Tongue (tissue), 1 donor: ENCODE measurements at regions not wholly inside any gene's neighbourhood (a gene's known extent, or its start where the extent isn't known, plus 50 kb on each side); places are given as distances from the start of the nearest gene placed in this dataset.
"Not testable (repeated sequence)": the region's sequence is repeated elsewhere in the genome, so short reads cannot be mapped to it uniquely, and the experiment has no call there.

ENCODE experiments used
- DNase-seq: peaks from one replicate; pipeline ENCODE4 v3.0.0-alpha.2; 2015

DNA sequence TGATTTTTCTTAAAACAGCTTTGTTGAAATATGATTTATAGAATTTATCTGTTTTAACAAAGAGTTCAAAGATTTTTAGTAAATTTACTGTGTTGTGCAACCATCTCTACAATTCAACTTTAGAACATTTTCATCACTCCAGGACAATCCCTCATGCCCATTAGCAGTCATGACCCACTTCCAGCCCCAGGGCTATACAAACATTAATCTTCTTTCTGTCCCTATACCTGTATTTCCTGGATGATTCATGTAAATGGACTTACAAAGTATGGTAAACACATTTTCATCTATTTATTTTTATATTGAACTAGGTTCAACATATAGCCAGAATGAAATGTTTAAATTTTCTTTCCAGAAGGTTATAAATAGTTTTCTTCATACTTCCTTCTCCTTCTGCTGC, 127.8 kb upstream of the CCDC180 start:
- DNase-seq, result no peak

- DNase-seq, result peak; percentile 96
Measured at GRCh38 chr9:97176206-97176605, 131.3 kb upstream of the CCDC180 start.

- DNase-seq, result not testable (repeated sequence)
Measured at GRCh38 chr9:97168174-97168573, 129.2 kb upstream of the CTSV start.

GRCh38 chr9:97166496-97167138, 127.7 kb upstream of the CTSV start:
- not testable (repeated sequence) for DNase-seq

DNA sequence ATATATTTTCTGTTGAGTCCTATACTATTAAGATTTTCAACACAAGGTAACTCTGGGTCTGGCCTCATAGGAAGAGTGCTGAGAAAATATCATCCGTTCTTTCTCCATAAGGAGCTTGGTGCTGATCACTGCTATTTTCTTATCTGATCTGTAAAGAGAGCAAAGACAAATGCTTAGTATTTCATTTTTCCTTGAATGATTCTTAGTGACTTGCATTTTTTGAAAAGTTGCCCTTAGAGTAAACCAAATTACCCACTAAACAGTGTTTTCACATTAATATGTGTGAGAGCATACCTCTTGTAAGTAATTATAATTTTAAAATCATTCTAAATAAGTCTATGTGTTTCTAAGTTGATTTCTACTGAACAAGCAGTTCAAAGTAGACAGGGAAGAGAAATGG, 121.3 kb upstream of the CTSV start:
- no peak for DNase-seq

- DNase-seq, result not testable (repeated sequence)
Measured at GRCh38 chr9:97158722-97159121, 119.8 kb upstream of the CTSV start.

DNA sequence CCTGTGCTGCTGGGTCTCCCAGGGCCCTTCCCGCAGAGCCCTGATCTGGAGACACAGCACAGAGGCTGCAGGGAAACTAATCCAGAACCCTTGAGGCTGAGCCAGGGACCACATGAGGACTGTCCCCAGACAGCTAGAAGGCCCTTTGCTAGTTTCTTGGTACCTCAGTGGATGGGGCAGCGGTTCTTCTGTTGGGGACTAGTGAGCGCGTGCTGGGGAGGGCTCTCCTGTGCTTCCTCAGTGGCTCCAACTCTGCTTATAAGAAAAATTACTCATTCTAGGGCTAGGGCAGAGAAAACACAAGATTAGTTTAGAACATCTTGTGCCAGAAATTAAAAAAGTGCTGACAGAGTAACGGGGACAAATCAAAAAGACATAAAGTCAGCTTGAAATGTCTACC, 116.5 kb upstream of the CTSV start:
- DNase-seq, result not testable (repeated sequence)

DNA sequence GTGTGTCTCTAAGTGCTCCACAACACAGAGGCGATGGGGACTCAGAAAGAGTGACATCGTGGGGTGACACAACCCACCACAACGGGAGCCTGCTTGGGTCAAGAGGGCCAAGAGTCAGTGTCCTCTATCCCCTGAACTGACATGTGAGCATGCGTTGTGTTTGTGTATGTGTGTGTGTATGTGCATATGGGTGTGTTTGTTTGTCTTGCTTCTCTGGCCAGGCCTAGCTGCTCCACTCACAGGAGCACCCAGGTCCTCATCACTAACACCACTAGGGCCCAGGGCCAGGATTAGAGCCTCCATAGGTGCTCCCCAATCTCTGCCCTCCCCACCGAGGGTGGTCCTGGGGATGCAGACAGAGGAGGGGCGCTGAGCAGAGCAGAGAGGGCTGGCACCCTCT, 115.0 kb upstream of the CTSV start:
- DNase-seq, result no peak

GRCh38 chr9:97153160-97153559, 114.2 kb upstream of the CTSV start:
- DNase-seq, result not testable (repeated sequence)

- DNase-seq, result not testable (repeated sequence)
Measured at GRCh38 chr9:97150471-97150870, 111.5 kb upstream of the CTSV start.

- DNase-seq, result not testable (repeated sequence)
Measured at GRCh38 chr9:97148428-97148827, 109.5 kb upstream of the CTSV start.

DNA sequence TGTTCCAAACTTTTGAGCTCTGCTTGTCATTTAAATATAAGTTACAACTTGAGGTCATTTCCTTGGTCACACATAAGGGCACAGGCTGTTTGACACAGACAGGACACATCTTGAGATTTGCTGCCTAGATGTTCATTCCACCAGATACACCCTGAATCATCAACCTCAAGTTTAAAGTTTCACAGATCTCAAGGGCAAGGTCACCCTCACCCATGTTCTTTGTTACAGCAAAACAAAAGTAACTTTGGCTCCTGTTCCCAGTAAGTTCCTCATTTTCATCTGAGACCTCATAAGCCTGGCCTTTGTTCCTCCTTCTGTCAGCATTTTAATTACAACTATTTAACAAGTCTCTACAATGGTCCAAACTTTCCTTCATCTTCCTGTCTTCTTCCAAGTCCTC, 106.7 kb upstream of the CTSV start:
- DNase-seq, result not testable (repeated sequence)

DNA sequence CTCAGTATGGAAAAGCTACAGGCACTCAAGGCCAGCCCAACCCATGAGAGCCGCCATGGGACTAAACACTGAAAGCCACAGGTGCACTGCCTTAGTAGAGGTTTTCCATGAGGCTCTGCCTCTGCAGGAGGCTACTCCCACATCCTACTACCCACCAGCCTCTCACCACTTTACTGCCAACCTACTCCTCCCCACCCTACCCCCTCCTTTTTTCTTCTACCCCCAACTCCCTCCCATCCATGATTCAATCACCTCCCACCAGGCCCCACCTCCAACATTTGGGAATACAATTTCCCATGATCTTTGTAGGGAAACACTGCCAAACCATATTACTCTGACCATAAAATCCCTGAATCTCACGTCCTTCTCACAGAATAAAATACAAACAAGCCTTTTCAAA, 101.6 kb upstream of the CTSV start:
- DNase-seq, result no peak

DNA sequence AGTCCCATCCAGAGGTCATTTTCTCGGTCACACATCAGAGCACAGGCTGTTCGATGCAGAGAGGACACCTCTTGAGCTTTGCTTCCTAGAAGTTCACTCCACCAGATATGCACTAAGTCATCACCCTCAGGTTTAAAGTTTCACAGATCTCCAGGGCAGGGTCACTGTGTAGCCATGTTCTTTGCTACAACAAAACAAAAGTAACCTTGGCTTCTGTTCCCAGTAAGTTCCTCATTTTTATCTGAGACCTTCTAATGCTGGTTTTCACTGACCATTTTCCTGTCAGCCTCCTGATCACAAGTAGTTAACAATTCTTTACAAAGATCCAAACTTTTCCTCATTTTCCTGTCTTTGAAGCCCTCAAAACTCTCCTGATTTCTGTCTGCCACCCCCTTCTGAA, 97.5 kb upstream of the CTSV start:
- no peak for DNase-seq

- DNase-seq, result not testable (repeated sequence)
Measured at GRCh38 chr9:97133966-97134365, 95.0 kb upstream of the CTSV start.

DNA sequence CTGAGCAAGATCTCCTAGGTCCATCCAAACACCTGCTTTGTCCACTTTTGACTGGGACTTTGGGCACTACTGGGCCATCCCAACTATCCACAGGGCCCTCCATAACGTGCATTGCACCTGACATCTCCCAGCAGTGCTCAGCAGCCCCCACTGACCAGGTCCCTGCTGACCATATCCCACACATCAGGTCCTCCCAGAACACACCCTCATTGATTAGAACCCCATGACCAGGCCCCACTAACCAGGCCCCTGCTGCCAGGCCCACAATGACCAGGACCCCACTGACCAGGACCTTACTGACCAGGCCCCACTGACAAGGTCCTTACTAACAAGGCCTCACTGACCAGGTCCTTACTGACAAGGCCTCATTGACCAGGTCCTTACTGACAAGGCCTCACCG, 93.9 kb upstream of the CTSV start:
- no peak for DNase-seq

- not testable (repeated sequence) for DNase-seq
Measured at GRCh38 chr9:97130864-97131263, 91.9 kb upstream of the CTSV start.

GRCh38 chr9:97130387-97130786, 91.4 kb upstream of the CTSV start:
- not testable (repeated sequence) for DNase-seq

DNA sequence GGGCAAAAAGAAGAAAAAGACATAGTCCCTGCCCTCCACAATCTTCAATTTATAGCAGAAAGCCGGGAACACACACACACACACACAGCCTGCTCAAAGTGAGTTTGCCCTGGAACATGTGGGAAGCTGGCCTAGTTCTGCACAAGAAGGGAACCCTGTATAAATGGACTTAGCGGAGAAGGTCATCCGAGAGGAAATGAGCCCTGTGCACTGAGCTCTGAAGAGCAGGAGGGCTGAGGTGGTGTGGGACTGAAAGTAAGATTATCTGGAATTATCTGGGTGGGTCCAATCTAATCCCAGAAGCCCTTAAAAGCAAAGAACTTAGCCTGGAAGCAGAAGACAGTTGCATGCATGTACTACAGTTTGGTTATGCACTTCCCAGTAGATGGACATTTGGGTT, 90.0 kb upstream of the CTSV start:
- no peak for DNase-seq

DNA sequence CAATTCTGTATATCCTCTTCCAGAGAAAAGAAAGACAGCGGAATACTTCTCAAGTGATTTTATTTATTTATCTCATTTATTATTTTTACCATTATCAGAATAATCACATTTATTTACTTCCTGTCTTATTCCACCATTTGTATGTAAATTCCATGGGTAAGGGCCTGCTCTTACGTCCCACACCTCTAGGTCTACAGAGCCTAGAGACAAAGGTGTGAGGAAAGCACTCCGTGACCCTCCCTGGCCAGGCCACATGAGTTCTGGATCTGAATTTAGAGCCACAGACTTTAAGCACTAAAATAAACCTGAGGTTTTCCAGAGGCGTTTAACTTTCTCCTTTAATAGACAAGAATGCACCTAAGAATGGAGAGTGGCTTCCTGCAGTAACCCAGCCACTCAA, 85.3 kb upstream of the CTSV start:
- DNase-seq, result no peak

DNA sequence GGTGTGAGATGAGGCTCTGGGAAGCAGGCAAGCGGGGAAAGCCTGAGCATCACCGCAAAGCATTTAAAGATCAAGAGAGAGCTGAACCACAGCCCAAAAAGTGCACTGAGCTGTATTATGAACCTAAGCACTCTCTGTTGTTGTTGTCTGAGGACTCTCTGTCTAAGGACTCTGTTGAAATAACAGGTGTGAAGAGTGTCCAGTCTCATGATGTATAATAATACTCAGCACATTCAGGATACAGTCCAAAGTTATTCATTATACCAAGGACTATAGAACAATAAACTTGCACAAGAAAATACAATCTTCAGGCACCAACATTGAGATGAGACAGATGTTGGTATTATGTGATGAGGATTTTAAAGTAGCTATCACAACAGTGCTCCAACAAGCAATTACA, 71.8 kb upstream of the CTSV start:
- no peak for DNase-seq

- peak; percentile 14 for DNase-seq
Measured at GRCh38 chr9:97109194-97109811, 70.4 kb upstream of the CTSV start.

GRCh38 chr9:97105220-97105619, 66.3 kb upstream of the CTSV start:
- DNase-seq, result not testable (repeated sequence)

DNA sequence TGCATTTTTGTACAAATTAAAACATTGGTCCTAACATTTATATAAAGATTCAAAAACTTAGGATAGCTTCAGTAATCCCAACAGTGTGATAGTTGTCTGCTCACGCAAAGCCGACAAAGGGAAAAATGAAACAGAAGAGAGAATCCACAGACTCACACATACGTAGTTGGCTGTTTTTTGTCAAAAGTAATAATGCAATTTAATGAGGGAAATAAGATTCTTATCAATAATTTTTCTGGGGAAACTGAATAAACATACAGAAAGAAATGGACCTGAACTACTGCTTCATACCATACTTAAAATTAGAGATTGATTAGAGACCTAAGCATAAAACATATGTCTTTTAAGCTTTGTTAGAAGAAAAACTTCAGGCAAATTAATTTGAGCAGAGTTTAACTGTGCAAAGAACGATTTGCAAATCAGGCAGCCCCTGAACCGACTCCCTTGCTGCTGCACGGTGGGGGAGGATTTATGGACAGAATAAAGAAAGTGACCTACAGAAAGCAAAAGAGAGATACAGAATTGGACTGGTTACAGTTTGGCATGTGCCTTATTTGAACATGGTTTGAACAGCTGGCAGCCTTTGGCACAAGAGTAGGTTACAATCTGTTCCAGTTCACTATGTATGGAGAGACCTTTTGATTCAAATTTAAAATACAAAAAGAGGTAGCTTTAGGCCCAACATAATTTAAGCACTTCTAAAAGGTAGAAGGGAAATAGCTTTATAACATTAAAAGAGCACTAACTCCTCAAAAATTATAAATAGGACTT, 64.9 kb upstream of the CTSV start:
- DNase-seq, result peak; percentile 61
